Ovary (tissue), 3 donors: ENCODE measurements at regions not wholly inside any gene's neighbourhood (a gene's known extent, or its start where the extent isn't known, plus 50 kb on each side); places are given as distances from the start of the nearest gene placed in this dataset.

Source experiments
- EP300 ChIP-seq: sonication (generic); formaldehyde crosslinking; IDR thresholded peaks from one replicate; pipeline ENCODE4 v1.6.1; 2017; ENCODE audit warnings: antibody characterized with exemption
- POLR2A ChIP-seq: fragments of 450-650 bp; IDR thresholded peaks from one replicate; pipeline ENCODE4 v1.6.1; 2017; ENCODE audit warnings: antibody characterized with exemption, mild to moderate bottlenecking, moderate library complexity
- TF ChIP-seq, protein P1 (sequence below), 3 donors: fragments of 450-650 bp in 2 of 3; fragments of 200-600 bp in 1 of 3; IDR thresholded peaks; one replicate each; pipeline versions ENCODE4 v1.5.1 to v1.8.0; 2016 to 2022; ENCODE audit warnings: antibody characterized with exemption in 3 of 3, mild to moderate bottlenecking in 1 of 3
- donor health status: DM: no; HTN: no; CAD: no.

GRCh38 chr12:84786622-84787021 is 126.0 kb downstream of the SLC6A15 start:
- TF ChIP-seq, protein P1, sequence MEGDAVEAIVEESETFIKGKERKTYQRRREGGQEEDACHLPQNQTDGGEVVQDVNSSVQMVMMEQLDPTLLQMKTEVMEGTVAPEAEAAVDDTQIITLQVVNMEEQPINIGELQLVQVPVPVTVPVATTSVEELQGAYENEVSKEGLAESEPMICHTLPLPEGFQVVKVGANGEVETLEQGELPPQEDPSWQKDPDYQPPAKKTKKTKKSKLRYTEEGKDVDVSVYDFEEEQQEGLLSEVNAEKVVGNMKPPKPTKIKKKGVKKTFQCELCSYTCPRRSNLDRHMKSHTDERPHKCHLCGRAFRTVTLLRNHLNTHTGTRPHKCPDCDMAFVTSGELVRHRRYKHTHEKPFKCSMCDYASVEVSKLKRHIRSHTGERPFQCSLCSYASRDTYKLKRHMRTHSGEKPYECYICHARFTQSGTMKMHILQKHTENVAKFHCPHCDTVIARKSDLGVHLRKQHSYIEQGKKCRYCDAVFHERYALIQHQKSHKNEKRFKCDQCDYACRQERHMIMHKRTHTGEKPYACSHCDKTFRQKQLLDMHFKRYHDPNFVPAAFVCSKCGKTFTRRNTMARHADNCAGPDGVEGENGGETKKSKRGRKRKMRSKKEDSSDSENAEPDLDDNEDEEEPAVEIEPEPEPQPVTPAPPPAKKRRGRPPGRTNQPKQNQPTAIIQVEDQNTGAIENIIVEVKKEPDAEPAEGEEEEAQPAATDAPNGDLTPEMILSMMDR (IDR thresholded peaks at IDR 0.05): no peak
- TF ChIP-seq POLR2A (no peak), EP300 (no peak)
